H1 (cell line): ENCODE measurements at regions not wholly inside any gene's neighbourhood (a gene's known extent, or its start where the extent isn't known, plus 50 kb on each side); places are given as distances from the start of the nearest gene placed in this dataset.
A peak's percentile ranks its signal among the peaks of the same experiment; 100 is the strongest.

Experiments
- CTCF ChIA-PET: fragments of 300-600 bp; sonication (Branson Sonifier 250); formaldehyde crosslinking; loops from one replicate; lab custom pipeline; 2021; ENCODE audit not compliant: partially characterized antibody; lab: Charles Lee
- POLR2A ChIA-PET: fragments of 300-600 bp; sonication (Branson Sonifier 250); formaldehyde crosslinking; loops from one replicate; lab custom pipeline; 2021; ENCODE audit warnings: inconsistent platforms; ENCODE audit not compliant: partially characterized antibody; lab: Charles Lee
- DNase-seq, 2 experiments: peaks; one replicate each; pipeline versions ENCODE4 v3.0.0 to v3.0.0-alpha.2; 2010 to 2022; ENCODE audit warnings: low spot score in 2 of 2, low read depth in 1 of 2, mixed read lengths in 1 of 2
- FAIRE-seq: peaks from 2 replicates; lab custom pipeline; 2011; peaks lifted over from hg19 to GRCh38; lab: Jason Lieb, UNC
- H2AFZ ChIP-seq: 2 replicates; pipeline ENCODE4 v1.8.1; 2012; ENCODE audit warnings: low read length, inconsistent platforms
- H2AK5ac ChIP-seq: 2 replicates; pipeline ENCODE4 v1.6.1; 2013; ENCODE audit warnings: low read depth, low read length
- H2BK120ac ChIP-seq: replicated peaks from 2 replicates; pipeline ENCODE3; 2013; ENCODE audit warnings: low read depth, low read length, inconsistent platforms
- H2BK12ac ChIP-seq: 2 replicates; pipeline ENCODE4 v1.6.1; 2013; ENCODE audit warnings: low read depth, low read length
- H2BK15ac ChIP-seq: 2 replicates; pipeline ENCODE4 v1.6.1; 2013; ENCODE audit warnings: low read length
- H2BK20ac ChIP-seq: 2 replicates; pipeline ENCODE4 v1.6.1; 2013; ENCODE audit warnings: low read length
- H2BK5ac ChIP-seq: 2 replicates; pipeline ENCODE4 v1.6.1; 2013; ENCODE audit warnings: low read depth, low read length
- H3K14ac ChIP-seq: 2 replicates; pipeline ENCODE4 v1.6.1; 2013; ENCODE audit warnings: inconsistent platforms; ENCODE audit not compliant: insufficient read length
- H3K18ac ChIP-seq: 2 replicates; pipeline ENCODE4 v1.6.1; 2013; ENCODE audit warnings: low read length; ENCODE audit errors: extremely low read depth
- H3K23ac ChIP-seq: 2 replicates; pipeline ENCODE4 v1.6.1; 2013; ENCODE audit warnings: inconsistent platforms; ENCODE audit not compliant: insufficient read length
- H3K23me2 ChIP-seq: 2 replicates; pipeline ENCODE4 v1.6.1; 2013; ENCODE audit warnings: low read depth, low read length
- H3K27ac ChIP-seq: 2 replicates; pipeline ENCODE4 v1.6.1; 2011; ENCODE audit warnings: low read depth, low read length, inconsistent platforms
- H3K27me3 ChIP-seq, 4 experiments: replicated peaks in 1 of 4; 1 replicate in 1 of 4; 2 replicates in 3 of 4; pipeline versions ENCODE4 v1.6.1 to v1.8.1; 2011 to 2013; ENCODE audit warnings: low read length in 3 of 4, mild to moderate bottlenecking in 3 of 4, inconsistent platforms in 2 of 4, mixed read lengths in 2 of 4, moderate library complexity in 1 of 4; ENCODE audit not compliant: control insufficient read depth in 3 of 4, insufficient read depth in 3 of 4; ENCODE audit errors: extremely low read depth in 1 of 4
- H3K36me3 ChIP-seq, 4 experiments: 2 replicates each; pipeline versions ENCODE4 v1.6.1 to v1.8.1; 2011 to 2013; ENCODE audit warnings: mild to moderate bottlenecking in 4 of 4, low read length in 3 of 4, moderate library complexity in 2 of 4, control low read depth in 1 of 4, inconsistent platforms in 1 of 4; ENCODE audit not compliant: insufficient read depth in 4 of 4, control insufficient read depth in 2 of 4
- H3K4ac ChIP-seq: replicated peaks from 2 replicates; pipeline ENCODE3; 2013; ENCODE audit warnings: low read length, low read depth, mixed read lengths, inconsistent platforms; ENCODE audit not compliant: insufficient read length
- H3K4me1 ChIP-seq, 4 experiments: replicated peaks in 1 of 4; 1 replicate in 1 of 4; 2 replicates in 3 of 4; pipeline versions ENCODE4 v1.6.1 to v1.8.1; 2011 to 2013; ENCODE audit warnings: low read length in 3 of 4, inconsistent platforms in 2 of 4, mixed read lengths in 1 of 4; ENCODE audit not compliant: insufficient read depth in 4 of 4, control insufficient read depth in 3 of 4
- H3K4me2 ChIP-seq, 2 experiments: 2 replicates each; pipeline versions ENCODE4 v1.6.1 to v1.8.1; 2011 to 2013; ENCODE audit warnings: low read depth in 2 of 2, low read length in 2 of 2, control low read depth in 1 of 2, inconsistent platforms in 1 of 2, mild to moderate bottlenecking in 1 of 2; ENCODE audit not compliant: insufficient read depth in 1 of 2
- H3K4me3 ChIP-seq, 4 experiments: fragments of 200-600, 300-600 bp in 1 of 4; sonication (generic), shearing (Covaris generic), sonication (Bioruptor Twin) in 1 of 4; 2 replicates each; pipeline versions ENCODE4 v1.5.1 to v1.8.1; 2011 to 2016; ENCODE audit warnings: low read length in 4 of 4, low read depth in 3 of 4, control low read depth in 2 of 4, inconsistent platforms in 2 of 4, mild to moderate bottlenecking in 2 of 4, mixed read lengths in 1 of 4, moderate library complexity in 1 of 4; ENCODE audit not compliant: insufficient read depth in 2 of 4; ENCODE audit errors: extremely low read depth in 1 of 4
- H3K56ac ChIP-seq: replicated peaks from 2 replicates; pipeline ENCODE3; 2013; ENCODE audit warnings: low read depth, mild to moderate bottlenecking, mixed read lengths, low read length, inconsistent platforms; ENCODE audit not compliant: insufficient read length
- H3K79me1 ChIP-seq: 2 replicates; pipeline ENCODE4 v1.6.1; 2013; ENCODE audit warnings: low read depth, low read length, control low read depth
- H3K79me2 ChIP-seq, 2 experiments: 2 replicates each; pipeline versions ENCODE4 v1.6.1 to v1.8.1; 2012 to 2013; ENCODE audit warnings: low read length in 2 of 2, mild to moderate bottlenecking in 2 of 2, inconsistent platforms in 1 of 2; ENCODE audit not compliant: insufficient read depth in 2 of 2, control insufficient read depth in 1 of 2
- H3K9ac ChIP-seq, 4 experiments: replicated peaks in 1 of 4; 1 replicate in 1 of 4; 2 replicates in 3 of 4; pipeline versions ENCODE4 v1.6.1 to v1.8.1; 2011 to 2013; ENCODE audit warnings: low read depth in 3 of 4, low read length in 3 of 4, control low read depth in 2 of 4, mild to moderate bottlenecking in 2 of 4, moderate library complexity in 2 of 4, inconsistent platforms in 1 of 4; ENCODE audit errors: extremely low read depth in 1 of 4
- H3K9me3 ChIP-seq, 2 experiments: 2 replicates each; pipeline versions ENCODE4 v1.6.1 to v1.8.1; 2012 to 2013; ENCODE audit warnings: mild to moderate bottlenecking in 2 of 2, moderate library complexity in 2 of 2, control low read depth in 1 of 2, inconsistent platforms in 1 of 2, low read depth in 1 of 2, low read length in 1 of 2, mixed read lengths in 1 of 2; ENCODE audit not compliant: insufficient read depth in 2 of 2
- H4K20me1 ChIP-seq, 2 experiments: replicated peaks in 1 of 2; 2 replicates each; pipeline versions ENCODE3 to v1.8.1; 2011 to 2013; ENCODE audit warnings: inconsistent platforms in 2 of 2, low read length in 2 of 2, mild to moderate bottlenecking in 1 of 2; ENCODE audit not compliant: insufficient read depth in 2 of 2, control insufficient read depth in 1 of 2
- H4K5ac ChIP-seq: 2 replicates; pipeline ENCODE4 v1.6.1; 2013; ENCODE audit warnings: low read length, low read depth, mixed read lengths, inconsistent platforms; ENCODE audit not compliant: insufficient read length
- H4K8ac ChIP-seq: 2 replicates; pipeline ENCODE4 v1.8.0; 2013; ENCODE audit warnings: mild to moderate bottlenecking, moderate library complexity, low read length, inconsistent platforms; ENCODE audit not compliant: insufficient read depth; ENCODE audit errors: extremely low read depth
- H4K91ac ChIP-seq: replicated peaks from 2 replicates; pipeline ENCODE3; 2013; ENCODE audit warnings: low read length, mixed read lengths, inconsistent platforms; ENCODE audit not compliant: insufficient read length
- CHD2 ChIP-seq: IDR thresholded peaks from 2 replicates; pipeline ENCODE4 v1.6.1; 2012; ENCODE audit warnings: low read length, improper control_type of control experiment
- CTBP2 ChIP-seq: IDR thresholded peaks from 2 replicates; pipeline ENCODE4 v1.7.0; 2011; ENCODE audit warnings: borderline replicate concordance, mild to moderate bottlenecking, moderate library complexity, mixed read lengths, low read length; ENCODE audit not compliant: insufficient read depth, insufficient read length
- KDM5A ChIP-seq: fragments of 200-600 bp; IDR thresholded peaks from 2 replicates; pipeline ENCODE4 v1.7.1; 2012; ENCODE audit warnings: mild to moderate bottlenecking, low read length, inconsistent platforms, mixed read lengths
- RAD21 ChIP-seq, 2 experiments: IDR thresholded peaks in 1 of 2; conservative IDR thresholded peaks in 1 of 2; 2 replicates each; pipeline ENCODE4 v1.6.1; 2011; ENCODE audit warnings: low read depth in 2 of 2, low read length in 2 of 2, improper control_type of control experiment in 1 of 2, inconsistent platforms in 1 of 2, mild to moderate bottlenecking in 1 of 2, moderate library complexity in 1 of 2
- RBBP5 ChIP-seq: IDR thresholded peaks from 2 replicates; pipeline ENCODE4 v1.7.1; 2012; ENCODE audit warnings: low read depth, mild to moderate bottlenecking, inconsistent platforms, low read length, moderate library complexity, borderline replicate concordance
- RNF2 ChIP-seq: fragments of 200-900, 300-1000 bp; sonication (generic); IDR thresholded peaks from 2 replicates; pipeline ENCODE4 v1.7.1; 2016; ENCODE audit warnings: borderline replicate concordance, low read depth, mild to moderate bottlenecking, antibody characterized with exemption, low read length; ENCODE audit not compliant: poor library complexity, severe bottlenecking; ENCODE audit errors: missing control alignments
- SIN3A ChIP-seq, 2 experiments: IDR thresholded peaks in 1 of 2; conservative IDR thresholded peaks in 1 of 2; 2 replicates each; pipeline ENCODE4 v1.6.1; 2011 to 2012; ENCODE audit warnings: low read length in 2 of 2, improper control_type of control experiment in 1 of 2, low read depth in 1 of 2, mild to moderate bottlenecking in 1 of 2
- TAF7 ChIP-seq: optimal IDR thresholded peaks from 2 replicates; pipeline ENCODE3; 2011; ENCODE audit warnings: low read depth, mild to moderate bottlenecking, inconsistent platforms, low read length, moderate library complexity, borderline replicate concordance

DNA sequence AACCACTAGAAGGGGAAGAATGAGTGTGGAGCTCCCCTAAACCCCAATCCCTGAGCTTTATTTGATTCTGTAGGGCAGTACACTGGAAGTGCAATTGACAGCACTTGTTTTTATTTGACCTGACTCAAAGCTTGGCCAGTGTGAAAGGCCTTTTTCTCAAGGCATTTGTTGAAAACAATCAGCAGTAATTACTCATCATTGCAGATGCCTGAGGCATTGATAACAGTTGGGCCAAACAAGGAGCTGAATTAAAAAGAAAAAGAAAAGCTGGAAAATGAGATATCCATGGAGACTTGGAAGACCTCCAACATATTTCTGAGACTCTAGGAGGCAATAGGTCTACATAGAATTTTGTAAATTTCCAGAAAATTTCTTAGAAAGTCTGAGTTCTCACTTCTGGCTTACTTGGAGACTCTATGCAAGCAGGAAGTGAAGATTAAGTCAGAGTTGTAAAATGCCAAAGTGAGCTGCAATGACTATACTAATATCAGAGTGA, 200.8 kb upstream of the KCNJ16 start:
- Histone ChIP-seq H4K5ac (no peak overlapping the region), H3K79me2 (no peaks in the 10 kb centered on the region), H3K9ac (no peak overlapping the region), H2BK12ac (no peak overlapping the region), H3K27me3 (no peaks in the 10 kb centered on the region), H3K56ac (no peak overlapping the region), H3K14ac (no peak overlapping the region), H2AFZ (peak overlapping the region; percentile 25; the same call in 1 of the 2 replicates), H4K20me1 (no peaks in the 10 kb centered on the region), H2BK15ac (no peak overlapping the region), H3K4me2 (no peak overlapping the region), H2BK5ac (no peak overlapping the region), H3K36me3 (no peaks in the 10 kb centered on the region), H3K18ac (no peak overlapping the region), H3K4me1 (peaks cover 0 to 5% (median 2%) of the 10 kb centered on the region in 4 experiments; a peak in 3 of 7 replicates), H3K4ac (no peak overlapping the region), H3K27ac (no peak overlapping the region), H2AK5ac (no peak overlapping the region), H3K79me1 (no peaks in the 10 kb centered on the region), H3K23me2 (no peaks in the 10 kb centered on the region), H3K9me3 (no peaks in the 10 kb centered on the region), H4K8ac (no peak overlapping the region), H3K23ac (no peak overlapping the region), H3K4me3 (no peak overlapping the region), H4K91ac (no peak overlapping the region), H2BK20ac (no peak overlapping the region), H2BK120ac (no peak overlapping the region)
- no peak for DNase-seq
- POLR2A ChIA-PET, result no interaction called here
- TF ChIP-seq CTBP2 (no peak), KDM5A (no peak), RBBP5 (no peak), CHD2 (no peak), RNF2 (no peak), TAF7 (no peak), SIN3A (conservative IDR thresholded peaks at IDR 0.05 in 1 of 2, IDR thresholded peaks at IDR 0.05 in 1 of 2; ENCODE audit: low read depth in 1 of 2, low read length in 2 of 2) (no peak), RAD21 (IDR thresholded peaks at IDR 0.05 in 1 of 2, conservative IDR thresholded peaks at IDR 0.05 in 1 of 2; ENCODE audit: low read depth in 2 of 2, low read length in 2 of 2) (no peak)
- peak; percentile 19 for FAIRE-seq
- CTCF ChIA-PET, result interaction anchor here (1.0 to 1.6 kb wide), 3 partner anchors 226 to 267 kb away, joined by 3 to 5 read pairs (median 4); no protein-coding TSS in a partner anchor
